Ishikawa (cell line): ENCODE measurements at regions not wholly inside any gene's neighbourhood (a gene's known extent, or its start where the extent isn't known, plus 50 kb on each side); places are given as distances from the start of the nearest gene placed in this dataset.

Experiments used
- CEBPB ChIP-seq: IDR thresholded peaks from 2 replicates; pipeline ENCODE4 v1.6.1; 2012
- CREB1 ChIP-seq: IDR thresholded peaks from 2 replicates; pipeline ENCODE4 v1.6.1; 2012; ENCODE audit warnings: low read depth
- EGR1 ChIP-seq: IDR thresholded peaks from 2 replicates; pipeline ENCODE4 v1.6.1; 2012
- EP300 ChIP-seq: IDR thresholded peaks from 2 replicates; pipeline ENCODE4 v1.6.1; 2012; ENCODE audit warnings: borderline replicate concordance
- FOXM1 ChIP-seq: IDR thresholded peaks from 2 replicates; pipeline ENCODE4 v1.6.1; 2012; ENCODE audit warnings: low read depth, borderline replicate concordance
- MAX ChIP-seq: IDR thresholded peaks from 2 replicates; pipeline ENCODE4 v1.6.1; 2012
- NFIC ChIP-seq: IDR thresholded peaks from 2 replicates; pipeline ENCODE4 v1.6.1; 2012
- REST ChIP-seq: IDR thresholded peaks from 2 replicates; pipeline ENCODE4 v1.6.1; 2012; ENCODE audit warnings: low read depth, mild to moderate bottlenecking
- TAF1 ChIP-seq: IDR thresholded peaks from 2 replicates; pipeline ENCODE4 v1.6.1; 2012; ENCODE audit warnings: low read depth, mild to moderate bottlenecking
- TCF12 ChIP-seq: IDR thresholded peaks from 2 replicates; pipeline ENCODE4 v1.6.1; 2012; ENCODE audit warnings: low read depth
- TEAD4 ChIP-seq: IDR thresholded peaks from 2 replicates; pipeline ENCODE4 v1.6.1; 2012
- USF1 ChIP-seq: IDR thresholded peaks from 2 replicates; pipeline ENCODE4 v1.6.1; 2012
- YY1 ChIP-seq: IDR thresholded peaks from 2 replicates; pipeline ENCODE4 v1.6.1; 2012; ENCODE audit warnings: low read depth
- ZBTB7A ChIP-seq: IDR thresholded peaks from 2 replicates; pipeline ENCODE4 v1.6.1; 2012; ENCODE audit warnings: low read depth

- TF ChIP-seq TAF1, result no peak
- no peak for TF ChIP-seq REST
- TF ChIP-seq CEBPB, result no peak
- TF ChIP-seq NFIC, result no peak
- no peak for TF ChIP-seq CREB1
- TF ChIP-seq EGR1, result no peak
- no peak for TF ChIP-seq MAX
- no peak for TF ChIP-seq EP300
- TF ChIP-seq YY1, result no peak
- no peak for TF ChIP-seq TEAD4
- no peak for TF ChIP-seq USF1
- no peak for TF ChIP-seq FOXM1
- no peak for TF ChIP-seq ZBTB7A
- no peak for TF ChIP-seq TCF12
Measured at GRCh38 chr2:58512878-58513277, 271.8 kb upstream of the FANCL start.
